ENCODE measurements at regions not wholly inside any gene's neighbourhood (a gene's known extent, or its start where the extent isn't known, plus 50 kb on each side); places are given as distances from the start of the nearest gene placed in this dataset.

DNA sequence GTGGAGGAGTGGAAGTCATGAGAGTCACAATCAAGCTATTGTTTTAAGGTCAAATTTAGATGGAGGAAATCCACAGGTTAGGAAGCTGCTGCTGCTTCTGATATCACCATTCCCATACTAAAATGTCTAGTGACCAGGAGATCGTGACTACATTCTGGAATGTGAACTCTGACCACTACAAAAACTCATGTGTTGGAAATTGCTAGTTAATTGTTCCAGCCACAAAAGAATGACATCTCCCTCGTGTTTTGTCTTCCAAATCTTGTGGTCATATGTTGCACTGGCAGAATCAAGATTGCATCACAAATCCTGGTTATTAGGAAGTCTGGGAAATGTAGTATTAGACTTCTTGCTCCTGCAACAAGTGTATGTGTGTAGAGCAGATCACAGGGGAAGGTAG lies 441.9 kb downstream of the CD109 start:
- TF ChIP-seq EZH2 (IDR thresholded peaks at IDR 0.05; ENCODE audit: insufficient read depth, low read length) (no peak), CTCF (IDR thresholded peaks at IDR 0.05; ENCODE audit: insufficient read depth, low read depth, low read length) (no peak)
- H3K27ac ChIP-seq (ENCODE audit: low read depth, low read length): no peak overlapping the region
- H3K4me1 Mint-ChIP-seq (ENCODE audit: low read depth, unreplicated experiment): peaks cover 5% of the 10 kb centered on the region
- no peaks in the 10 kb centered on the region for H3K27me3 ChIP-seq (ENCODE audit: insufficient read depth, low read length)
- H4K20me1 ChIP-seq (ENCODE audit: insufficient read depth, low read length): no peaks in the 10 kb centered on the region
- no peak overlapping the region for H3K4me3 ChIP-seq (ENCODE audit: insufficient read depth, low read depth, low read length)
- no peaks in the 10 kb centered on the region for H3K36me3 Mint-ChIP-seq (ENCODE audit: low read depth, unreplicated experiment)
- H3K79me2 ChIP-seq (ENCODE audit: insufficient read depth, low read length): no peaks in the 10 kb centered on the region
- FAIRE-seq (peak; percentile 37), DNase-seq (ENCODE audit: low read depth) (peak; percentile 38)
- H3K27ac Mint-ChIP-seq (ENCODE audit: unreplicated experiment): peak overlapping the region; percentile 88
- no peaks in the 10 kb centered on the region for H3K27me3 Mint-ChIP-seq (ENCODE audit: low read depth, unreplicated experiment)
- no peaks in the 10 kb centered on the region for H3K36me3 ChIP-seq (ENCODE audit: insufficient read depth, low read length)
- no peak overlapping the region for H3K4me3 Mint-ChIP-seq (ENCODE audit: unreplicated experiment)
- no peak overlapping the region for H3K9ac ChIP-seq (ENCODE audit: low read length)
- H2AFZ ChIP-seq (ENCODE audit: low read depth, low read length): no peak overlapping the region
- H3K4me1 ChIP-seq (ENCODE audit: insufficient read depth, low read length): peaks cover 2% of the 10 kb centered on the region
- no peaks in the 10 kb centered on the region for H3K9me3 Mint-ChIP-seq (ENCODE audit: unreplicated experiment)
- no peaks in the 10 kb centered on the region for H3K9me3 ChIP-seq (ENCODE audit: insufficient read depth, low read depth, low read length)
- H3K4me2 ChIP-seq (ENCODE audit: low read length): no peak overlapping the region

- DNase-seq (ENCODE audit: low read depth) (no peak), FAIRE-seq (no peak)
- Mint-ChIP-seq H3K9me3 (ENCODE audit: unreplicated experiment) (peaks cover 2% of the 10 kb centered on the region), H3K4me1 (ENCODE audit: low read depth, unreplicated experiment) (peaks cover 5% of the 10 kb centered on the region), H3K4me3 (ENCODE audit: unreplicated experiment) (no peak overlapping the region), H3K27ac (ENCODE audit: unreplicated experiment) (no peak overlapping the region), H3K36me3 (ENCODE audit: low read depth, unreplicated experiment) (no peaks in the 10 kb centered on the region), H3K27me3 (ENCODE audit: low read depth, unreplicated experiment) (peaks cover 3% of the 10 kb centered on the region)
- H2AFZ ChIP-seq (ENCODE audit: low read depth, low read length): no peak overlapping the region
- no peak overlapping the region for H3K4me3 ChIP-seq (ENCODE audit: insufficient read depth, low read depth, low read length)
- peaks cover 2% of the 10 kb centered on the region for H3K4me1 ChIP-seq (ENCODE audit: insufficient read depth, low read length)
- H3K27ac ChIP-seq (ENCODE audit: low read depth, low read length): no peak overlapping the region
- no peak for TF ChIP-seq EZH2 (IDR thresholded peaks at IDR 0.05; ENCODE audit: insufficient read depth, low read length)
- no peak for TF ChIP-seq CTCF (IDR thresholded peaks at IDR 0.05; ENCODE audit: insufficient read depth, low read depth, low read length)
- no peaks in the 10 kb centered on the region for H3K9me3 ChIP-seq (ENCODE audit: insufficient read depth, low read depth, low read length)
- no peak overlapping the region for H3K4me2 ChIP-seq (ENCODE audit: low read length)
- no peaks in the 10 kb centered on the region for H3K79me2 ChIP-seq (ENCODE audit: insufficient read depth, low read length)
- H3K36me3 ChIP-seq (ENCODE audit: insufficient read depth, low read length): no peaks in the 10 kb centered on the region
- no peaks in the 10 kb centered on the region for H3K27me3 ChIP-seq (ENCODE audit: insufficient read depth, low read length)
- H4K20me1 ChIP-seq (ENCODE audit: insufficient read depth, low read length): no peaks in the 10 kb centered on the region
- no peak overlapping the region for H3K9ac ChIP-seq (ENCODE audit: low read length)
Measured at GRCh38 chr6:74134327-74134726, 438.3 kb downstream of the CD109 start.

DNA sequence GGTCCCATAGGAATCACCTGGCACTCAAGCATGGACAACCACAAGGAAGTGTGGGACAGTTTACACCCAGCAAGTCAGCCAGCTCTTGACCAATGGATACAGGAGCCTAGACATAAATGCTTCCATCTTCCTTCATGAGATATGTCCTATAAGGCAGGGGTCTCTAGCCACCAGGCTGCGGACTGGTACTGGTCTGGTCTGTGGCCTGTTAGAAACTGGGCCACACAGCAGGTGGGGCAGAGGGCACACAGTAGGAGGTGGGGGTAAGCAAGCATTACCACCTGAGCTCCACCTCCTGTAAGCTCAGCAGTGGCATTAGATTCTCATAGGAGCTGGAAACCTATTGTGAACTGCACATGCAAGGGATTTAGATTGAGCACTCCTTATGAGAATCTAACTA lies 437.1 kb downstream of the CD109 start:
- peaks cover 2% of the 10 kb centered on the region for H3K9me3 Mint-ChIP-seq (ENCODE audit: unreplicated experiment)
- H4K20me1 ChIP-seq (ENCODE audit: insufficient read depth, low read length): no peaks in the 10 kb centered on the region
- TF ChIP-seq EZH2 (IDR thresholded peaks at IDR 0.05; ENCODE audit: insufficient read depth, low read length): no peak
- TF ChIP-seq CTCF (IDR thresholded peaks at IDR 0.05; ENCODE audit: insufficient read depth, low read depth, low read length): no peak
- H3K4me1 Mint-ChIP-seq (ENCODE audit: low read depth, unreplicated experiment): peaks cover 10% of the 10 kb centered on the region
- H3K9me3 ChIP-seq (ENCODE audit: insufficient read depth, low read depth, low read length): no peaks in the 10 kb centered on the region
- no peaks in the 10 kb centered on the region for H3K36me3 ChIP-seq (ENCODE audit: insufficient read depth, low read length)
- FAIRE-seq: no peak
- H3K9ac ChIP-seq (ENCODE audit: low read length): no peak overlapping the region
- no peak overlapping the region for H3K27ac Mint-ChIP-seq (ENCODE audit: unreplicated experiment)
- no peak overlapping the region for H3K4me3 Mint-ChIP-seq (ENCODE audit: unreplicated experiment)
- H3K27ac ChIP-seq (ENCODE audit: low read depth, low read length): no peak overlapping the region
- DNase-seq (ENCODE audit: low read depth): no peak
- H3K79me2 ChIP-seq (ENCODE audit: insufficient read depth, low read length): no peaks in the 10 kb centered on the region
- H3K27me3 Mint-ChIP-seq (ENCODE audit: low read depth, unreplicated experiment): peaks cover 3% of the 10 kb centered on the region
- no peaks in the 10 kb centered on the region for H3K36me3 Mint-ChIP-seq (ENCODE audit: low read depth, unreplicated experiment)
- H3K4me1 ChIP-seq (ENCODE audit: insufficient read depth, low read length): peaks cover 2% of the 10 kb centered on the region
- no peak overlapping the region for H3K4me2 ChIP-seq (ENCODE audit: low read length)
- H3K4me3 ChIP-seq (ENCODE audit: insufficient read depth, low read depth, low read length): no peak overlapping the region
- no peak overlapping the region for H2AFZ ChIP-seq (ENCODE audit: low read depth, low read length)
- H3K27me3 ChIP-seq (ENCODE audit: insufficient read depth, low read length): no peaks in the 10 kb centered on the region

Measured in astrocyte (in vitro differentiated cells and primary cell).